Left lobe of liver (tissue), 2 donors: ENCODE measurements at regions not wholly inside any gene's neighbourhood (a gene's known extent, or its start where the extent isn't known, plus 50 kb on each side); places are given as distances from the start of the nearest gene placed in this dataset.

Source experiments
- ATAC-seq: fragments of 200-7000 bp; cut with Tn5 transposase; one replicate; pipeline ENCODE4 v1.9.1; 2020; ENCODE audit warnings: mild to moderate bottlenecking, moderate library complexity
- DNase-seq: peaks from one replicate; pipeline ENCODE4 v3.0.0-alpha.2; 2020; ENCODE audit warnings: low spot score
- donor health status: DM: no; HTN: no; CAD: no; lungs with moderate emphysema.
- donor health status: DM: no; HTN: yes; CAD: no.

GRCh38 chr14:34219661-34220377 is 242.2 kb downstream of the SPTSSA start:
- DNase-seq, result no peak
- ATAC-seq, result no peak

- DNase-seq (no peak), ATAC-seq (no peak)
These were observed 243.2 kb downstream of the SPTSSA start for GRCh38 chr14:34218881-34219280.

GRCh38 chr14:34214961-34215360 is 247.1 kb downstream of the SPTSSA start:
- DNase-seq, result no peak
- no peak for ATAC-seq

- DNase-seq, result no peak
- ATAC-seq, result no peak
These were observed 248.7 kb downstream of the SPTSSA start for GRCh38 chr14:34213332-34213731.

- DNase-seq (no peak), ATAC-seq (no peak)
These were observed 249.7 kb downstream of the SPTSSA start for GRCh38 chr14:34212172-34212929.

GRCh38 chr14:34211732-34212131 is 250.3 kb downstream of the SPTSSA start:
- ATAC-seq, result no peak
- DNase-seq, result no peak

- ATAC-seq, result no peak
- no peak for DNase-seq
These were observed 253.5 kb downstream of the SPTSSA start for GRCh38 chr14:34208532-34208931.

- no peak for ATAC-seq
- no peak for DNase-seq
These were observed 254.9 kb upstream of the EGLN3 start for GRCh38 chr14:34205799-34206198.

- no peak for DNase-seq
- no peak for ATAC-seq
These were observed 253.9 kb upstream of the EGLN3 start for GRCh38 chr14:34204774-34205173.

GRCh38 chr14:34203251-34203722 is 252.4 kb upstream of the EGLN3 start:
- ATAC-seq (no peak), DNase-seq (no peak)

- DNase-seq (no peak), ATAC-seq (no peak)
These were observed 251.2 kb upstream of the EGLN3 start for GRCh38 chr14:34201909-34202637.

GRCh38 chr14:34199585-34199984 is 248.7 kb upstream of the EGLN3 start:
- ATAC-seq (no peak), DNase-seq (no peak)

- no peak for ATAC-seq
- no peak for DNase-seq
These were observed 247.2 kb upstream of the EGLN3 start for GRCh38 chr14:34198096-34198495.

- ATAC-seq, result no peak
These were observed 245.1 kb upstream of the EGLN3 start for GRCh38 chr14:34195964-34196363.

GRCh38 chr14:34190717-34191116 is 239.8 kb upstream of the EGLN3 start:
- ATAC-seq, result no peak
- DNase-seq, result no peak

More at GRCh38 chr14:34195964-34196363, 245.1 kb upstream of the EGLN3 start:
- DNase-seq, result no peak

- DNase-seq, result no peak
- no peak for ATAC-seq
These were observed 239.0 kb upstream of the EGLN3 start for GRCh38 chr14:34189866-34190265.

- no peak for ATAC-seq
- no peak for DNase-seq
These were observed 236.7 kb upstream of the EGLN3 start for GRCh38 chr14:34187519-34188044.

GRCh38 chr14:34187061-34187460 is 236.2 kb upstream of the EGLN3 start:
- ATAC-seq, result no peak

GRCh38 chr14:34184126-34184525 is 233.3 kb upstream of the EGLN3 start:
- no peak for ATAC-seq
- DNase-seq, result no peak

More at GRCh38 chr14:34187061-34187460, 236.2 kb upstream of the EGLN3 start:
- no peak for DNase-seq

- ATAC-seq, result no peak
These were observed 232.6 kb upstream of the EGLN3 start for GRCh38 chr14:34183478-34183877.

GRCh38 chr14:34181338-34181737 is 230.5 kb upstream of the EGLN3 start:
- DNase-seq (no peak), ATAC-seq (peak; percentile 48)

More at GRCh38 chr14:34183478-34183877, 232.6 kb upstream of the EGLN3 start:
- no peak for DNase-seq
